Liver (tissue), 7 donors: ENCODE measurements at regions not wholly inside any gene's neighbourhood (a gene's known extent, or its start where the extent isn't known, plus 50 kb on each side); places are given as distances from the start of the nearest gene placed in this dataset.

Experiments
- DNase-seq: peaks from one replicate; pipeline ENCODE4 v3.0.0-alpha.2; 2017; ENCODE audit warnings: low spot score
- H3K27ac ChIP-seq, 2 donors: one replicate each; pipeline ENCODE4 v1.7.0; 2013; ENCODE audit warnings: inconsistent platforms in 2 of 2, low read length in 2 of 2, control low read depth in 1 of 2, low read depth in 1 of 2, mild to moderate bottlenecking in 1 of 2
- H3K27me3 ChIP-seq, 4 donors: one replicate each; pipeline versions ENCODE4 v1.6.1 to v1.7.0; 2013; ENCODE audit warnings: low read length in 3 of 4, inconsistent platforms in 1 of 4, mild to moderate bottlenecking in 1 of 4, moderate library complexity in 1 of 4; ENCODE audit not compliant: control insufficient read depth in 4 of 4, insufficient read depth in 4 of 4
- H3K36me3 ChIP-seq, 4 donors: one replicate each; pipeline versions ENCODE4 v1.6.1 to v1.7.0; 2013; ENCODE audit warnings: low read length in 3 of 4, mild to moderate bottlenecking in 3 of 4, low read depth in 1 of 4, moderate library complexity in 1 of 4; ENCODE audit not compliant: control insufficient read depth in 4 of 4, insufficient read depth in 3 of 4
- H3K4me1 ChIP-seq, 4 donors: one replicate each; pipeline versions ENCODE4 v1.6.1 to v1.7.0; 2013; ENCODE audit warnings: low read length in 3 of 4, mild to moderate bottlenecking in 3 of 4, moderate library complexity in 1 of 4; ENCODE audit not compliant: control insufficient read depth in 4 of 4, insufficient read depth in 4 of 4
- H3K4me3 ChIP-seq, 3 donors: one replicate each; pipeline versions ENCODE4 v1.6.1 to v1.7.0; 2013; ENCODE audit warnings: low read length in 3 of 3, control low read depth in 1 of 3, low read depth in 1 of 3, mild to moderate bottlenecking in 1 of 3
- H3K9ac ChIP-seq, 2 donors: one replicate each; pipeline ENCODE4 v1.7.0; 2013; ENCODE audit warnings: low read length in 2 of 2, mild to moderate bottlenecking in 2 of 2, moderate library complexity in 2 of 2, control low read depth in 1 of 2, low read depth in 1 of 2
- H3K9me3 ChIP-seq, 4 donors: one replicate each; pipeline versions ENCODE4 v1.6.1 to v1.7.0; 2013; ENCODE audit warnings: low read length in 3 of 4; ENCODE audit not compliant: control insufficient read depth in 4 of 4
- ATF3 ChIP-seq: IDR thresholded peaks from 2 replicates; pipeline ENCODE4 v1.6.1; 2016; ENCODE audit warnings: antibody characterized with exemption
- EGR1 ChIP-seq, 2 donors: IDR thresholded peaks; 2 replicates each; pipeline ENCODE4 v1.6.1; 2016 to 2018; ENCODE audit warnings: antibody characterized with exemption in 2 of 2, low read depth in 2 of 2
- FOXA1 ChIP-seq: IDR thresholded peaks from 2 replicates; pipeline ENCODE4 v1.6.1; 2016; ENCODE audit warnings: antibody characterized with exemption
- GABPA ChIP-seq, 2 donors: IDR thresholded peaks in 1 of 2; conservative IDR thresholded peaks in 1 of 2; 2 replicates each; pipeline ENCODE4 v1.6.1; 2016; ENCODE audit warnings: antibody characterized with exemption in 2 of 2, mild to moderate bottlenecking in 1 of 2, moderate library complexity in 1 of 2
- HNF4A ChIP-seq, 2 donors: conservative IDR thresholded peaks; 2 replicates each; pipeline ENCODE4 v1.6.1; 2016; ENCODE audit warnings: antibody characterized with exemption in 2 of 2, mild to moderate bottlenecking in 2 of 2
- HNF4G ChIP-seq: IDR thresholded peaks from 2 replicates; pipeline ENCODE4 v1.6.1; 2016; ENCODE audit warnings: antibody characterized with exemption
- JUND ChIP-seq, 2 donors: IDR thresholded peaks; 2 replicates each; pipeline ENCODE4 v1.6.1; 2016; ENCODE audit warnings: antibody characterized with exemption in 2 of 2
- MAX ChIP-seq: IDR thresholded peaks from 2 replicates; pipeline ENCODE4 v1.6.1; 2016; ENCODE audit warnings: antibody characterized with exemption
- NR2F2 ChIP-seq: IDR thresholded peaks from 2 replicates; pipeline ENCODE4 v1.6.1; 2016; ENCODE audit warnings: antibody characterized with exemption
- RAD21 ChIP-seq, 2 donors: IDR thresholded peaks; 2 replicates each; pipeline ENCODE4 v1.6.1; 2016; ENCODE audit warnings: antibody characterized with exemption in 2 of 2, mild to moderate bottlenecking in 2 of 2
- REST ChIP-seq: IDR thresholded peaks from 2 replicates; pipeline ENCODE4 v1.6.1; 2016; ENCODE audit warnings: antibody characterized with exemption, mild to moderate bottlenecking
- RXRA ChIP-seq, 2 donors: IDR thresholded peaks; 2 replicates each; pipeline ENCODE4 v1.6.1; 2017 to 2018; ENCODE audit warnings: antibody characterized with exemption in 2 of 2, mild to moderate bottlenecking in 1 of 2
- SP1 ChIP-seq: IDR thresholded peaks from 2 replicates; pipeline ENCODE4 v1.6.1; 2018; ENCODE audit warnings: antibody characterized with exemption, mild to moderate bottlenecking
- TAF1 ChIP-seq: conservative IDR thresholded peaks from 2 replicates; pipeline ENCODE4 v1.6.1; 2016; ENCODE audit warnings: antibody characterized with exemption, mild to moderate bottlenecking
- YY1 ChIP-seq: IDR thresholded peaks from 2 replicates; pipeline ENCODE4 v1.6.1; 2016; ENCODE audit warnings: antibody characterized with exemption, mild to moderate bottlenecking
- WGBS: extraction: QIAGEN DNeasy Blood & Tissue Kit; methylation state at CpG from one replicate; pipeline ENCODE4 v1.1.7; 2013; 5-methylcytosine and 5-hydroxymethylcytosine counted together
- TF ChIP-seq, protein P1 (sequence below): IDR thresholded peaks from 2 replicates; pipeline ENCODE4 v1.6.1; 2016; ENCODE audit warnings: antibody characterized with exemption
- donor health status: healthy.
- donor health status: healthy.
- donor health status: healthy.
- donor health status: healthy.

- Histone ChIP-seq H3K27ac (no peak overlapping the region), H3K9ac (no peak overlapping the region), H3K4me3 (no peak overlapping the region), H3K4me1 (peaks cover 0 to 4% (median 1%) of the 10 kb centered on the region in 4 donors), H3K9me3 (no peaks in the 10 kb centered on the region), H3K27me3 (no peaks in the 10 kb centered on the region), H3K36me3 (no peaks in the 10 kb centered on the region)
- 96% methylated on average over 13 of the region's 13 CpGs for WGBS
- TF ChIP-seq GABPA (IDR thresholded peaks at IDR 0.05 in 1 of 2, conservative IDR thresholded peaks at IDR 0.05 in 1 of 2) (no peak), JUND (IDR thresholded peaks at IDR 0.05) (no peak), REST (no peak), HNF4A (conservative IDR thresholded peaks at IDR 0.05) (no peak), TAF1 (no peak)
- DNase-seq, result no peak
Observed at GRCh38 chr6:167695831-167696230, 130.9 kb upstream of the AFDN start.

- H3K4me3 ChIP-seq, result no peak overlapping the region
- H3K27me3 ChIP-seq, result no peaks in the 10 kb centered on the region
- no peak overlapping the region for H3K9ac ChIP-seq
- H3K9me3 ChIP-seq, result no peaks in the 10 kb centered on the region
- H3K4me1 ChIP-seq, result peaks cover 0 to 4% (median 1%) of the 10 kb centered on the region in 4 donors
- TF ChIP-seq SP1 (no peak), JUND (IDR thresholded peaks at IDR 0.05) (no peak), FOXA1 (no peak), EGR1 (IDR thresholded peaks at IDR 0.05; ENCODE audit: low read depth in 2 of 2) (no peak), GABPA (IDR thresholded peaks at IDR 0.05 in 1 of 2, conservative IDR thresholded peaks at IDR 0.05 in 1 of 2) (no peak), YY1 (no peak), NR2F2 (no peak), HNF4A (conservative IDR thresholded peaks at IDR 0.05) (no peak)
- no peak overlapping the region for H3K27ac ChIP-seq
- H3K36me3 ChIP-seq, result no peaks in the 10 kb centered on the region
- no peak for DNase-seq
- WGBS, result 95% methylated on average over 6 of the region's 6 CpGs
Observed at GRCh38 chr6:167696296-167696695, 130.4 kb upstream of the AFDN start.

GRCh38 chr6:167697316-167697715 lies 129.4 kb upstream of the AFDN start:
- DNase-seq, result no peak

More at GRCh38 chr6:167697316-167697715, 129.4 kb upstream of the AFDN start:
- WGBS, result 92% methylated on average over 11 of the region's 11 CpGs
- Histone ChIP-seq H3K4me1 (peaks cover 0 to 4% (median 1%) of the 10 kb centered on the region in 4 donors), H3K27ac (no peak overlapping the region), H3K9me3 (no peaks in the 10 kb centered on the region), H3K36me3 (no peaks in the 10 kb centered on the region), H3K9ac (no peak overlapping the region), H3K4me3 (no peak overlapping the region), H3K27me3 (no peaks in the 10 kb centered on the region)
- no peak for TF ChIP-seq FOXA1
- TF ChIP-seq HNF4G, result no peak
- no peak for TF ChIP-seq REST
- TF ChIP-seq RAD21 (IDR thresholded peaks at IDR 0.05), result no peak
- TF ChIP-seq MAX, result no peak
- no peak for TF ChIP-seq ATF3
- TF ChIP-seq, protein P1, sequence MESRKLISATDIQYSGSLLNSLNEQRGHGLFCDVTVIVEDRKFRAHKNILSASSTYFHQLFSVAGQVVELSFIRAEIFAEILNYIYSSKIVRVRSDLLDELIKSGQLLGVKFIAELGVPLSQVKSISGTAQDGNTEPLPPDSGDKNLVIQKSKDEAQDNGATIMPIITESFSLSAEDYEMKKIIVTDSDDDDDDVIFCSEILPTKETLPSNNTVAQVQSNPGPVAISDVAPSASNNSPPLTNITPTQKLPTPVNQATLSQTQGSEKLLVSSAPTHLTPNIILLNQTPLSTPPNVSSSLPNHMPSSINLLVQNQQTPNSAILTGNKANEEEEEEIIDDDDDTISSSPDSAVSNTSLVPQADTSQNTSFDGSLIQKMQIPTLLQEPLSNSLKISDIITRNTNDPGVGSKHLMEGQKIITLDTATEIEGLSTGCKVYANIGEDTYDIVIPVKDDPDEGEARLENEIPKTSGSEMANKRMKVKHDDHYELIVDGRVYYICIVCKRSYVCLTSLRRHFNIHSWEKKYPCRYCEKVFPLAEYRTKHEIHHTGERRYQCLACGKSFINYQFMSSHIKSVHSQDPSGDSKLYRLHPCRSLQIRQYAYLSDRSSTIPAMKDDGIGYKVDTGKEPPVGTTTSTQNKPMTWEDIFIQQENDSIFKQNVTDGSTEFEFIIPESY, result no peak
- no peak for TF ChIP-seq YY1
- TF ChIP-seq RXRA (IDR thresholded peaks at IDR 0.05), result no peak
